ENCODE measurements at regions not wholly inside any gene's neighbourhood (a gene's known extent, or its start where the extent isn't known, plus 50 kb on each side); places are given as distances from the start of the nearest gene placed in this dataset.

- no peak for DNase-seq (ENCODE audit: low spot score)
- TF ChIP-seq CTCF (IDR thresholded peaks at IDR 0.05): no peak
- H3K4me1 ChIP-seq: no peaks in the 10 kb centered on the region
- H3K4me3 ChIP-seq: no peak overlapping the region
- H3K36me3 ChIP-seq: no peaks in the 10 kb centered on the region
- H3K9me3 ChIP-seq: no peaks in the 10 kb centered on the region
- no peak overlapping the region for H3K27ac ChIP-seq
- H3K27me3 ChIP-seq: no peaks in the 10 kb centered on the region
Measured at GRCh38 chr1:238980053-238980452, 406.3 kb upstream of the CHRM3 start.

DNA sequence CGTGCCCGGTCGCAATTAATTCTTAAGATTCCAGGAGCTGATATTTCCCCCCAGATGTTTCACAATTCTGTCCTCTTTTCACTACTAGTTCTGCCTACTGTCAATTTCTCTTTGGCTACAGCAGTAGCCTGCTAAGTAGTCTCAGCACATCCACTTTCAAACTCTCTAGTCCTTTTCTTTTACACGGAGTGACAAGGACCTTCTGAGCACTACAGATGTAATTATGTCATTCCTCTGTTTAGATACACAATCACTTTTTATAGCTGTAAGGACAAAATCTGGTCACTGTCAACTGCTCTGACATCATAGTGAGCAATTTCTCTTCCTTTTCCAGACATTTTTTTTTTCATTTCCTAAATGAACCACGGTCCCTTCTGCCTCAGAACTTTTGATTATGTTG lies 421.7 kb upstream of the CHRM3 start:
- Histone ChIP-seq H3K4me3 (no peak overlapping the region), H3K4me1 (no peaks in the 10 kb centered on the region), H3K27ac (no peak overlapping the region), H3K9me3 (no peaks in the 10 kb centered on the region), H3K27me3 (no peaks in the 10 kb centered on the region), H3K36me3 (no peaks in the 10 kb centered on the region)
- DNase-seq (ENCODE audit: low spot score): no peak
- no peak for TF ChIP-seq CTCF (IDR thresholded peaks at IDR 0.05)

DNA sequence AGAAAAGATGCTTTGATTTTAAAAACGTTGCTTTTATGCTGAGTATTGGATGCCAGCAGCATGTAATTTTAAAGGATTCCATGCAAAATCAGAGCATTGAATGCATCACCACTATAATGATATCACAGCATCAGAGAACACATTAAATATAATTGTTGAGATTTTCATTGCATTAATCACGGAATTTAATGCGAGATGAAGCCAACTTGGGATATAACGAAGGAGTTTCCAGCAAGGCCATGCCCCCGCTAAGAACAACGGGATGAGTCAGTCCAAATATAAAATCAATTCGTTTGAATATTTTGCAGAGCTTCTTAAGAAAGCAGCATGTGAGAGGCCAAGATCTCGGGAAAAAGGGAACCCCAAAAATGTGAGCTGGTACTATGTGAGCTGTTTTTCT lies 423.4 kb upstream of the CHRM3 start:
- no peak for DNase-seq (ENCODE audit: low spot score)
- H3K4me3 ChIP-seq: no peak overlapping the region
- TF ChIP-seq CTCF (IDR thresholded peaks at IDR 0.05): no peak
- H3K4me1 ChIP-seq: no peaks in the 10 kb centered on the region
- H3K9me3 ChIP-seq: no peaks in the 10 kb centered on the region
- H3K27me3 ChIP-seq: no peaks in the 10 kb centered on the region
- no peaks in the 10 kb centered on the region for H3K36me3 ChIP-seq
- H3K27ac ChIP-seq: no peak overlapping the region

DNA sequence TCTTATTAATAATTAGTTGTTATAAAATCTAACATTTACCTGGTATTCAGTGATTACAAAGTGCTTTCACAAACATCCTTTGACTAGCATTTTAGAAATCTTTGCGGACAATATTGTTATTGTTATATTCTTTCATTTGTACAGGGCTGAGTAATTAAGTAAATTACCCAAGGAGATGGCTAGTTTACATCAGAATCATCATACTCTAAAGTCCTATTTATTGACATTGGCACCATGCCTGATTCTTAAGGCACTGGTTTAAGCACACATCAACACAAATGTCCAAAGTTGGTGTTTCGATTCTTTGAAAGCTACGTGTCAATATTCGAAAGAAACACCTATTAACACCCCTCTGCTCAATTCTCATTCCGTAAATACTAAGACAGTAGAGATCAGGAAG lies 424.6 kb upstream of the CHRM3 start:
- no peak for DNase-seq (ENCODE audit: low spot score)
- no peak overlapping the region for H3K4me3 ChIP-seq
- no peaks in the 10 kb centered on the region for H3K9me3 ChIP-seq
- H3K27ac ChIP-seq: no peak overlapping the region
- H3K4me1 ChIP-seq: no peaks in the 10 kb centered on the region
- H3K36me3 ChIP-seq: no peaks in the 10 kb centered on the region
- TF ChIP-seq CTCF (IDR thresholded peaks at IDR 0.05): no peak
- H3K27me3 ChIP-seq: no peaks in the 10 kb centered on the region

- Histone ChIP-seq H3K27ac (no peak overlapping the region), H3K9me3 (no peaks in the 10 kb centered on the region), H3K4me3 (no peak overlapping the region), H3K27me3 (no peaks in the 10 kb centered on the region), H3K4me1 (no peaks in the 10 kb centered on the region), H3K36me3 (no peaks in the 10 kb centered on the region)
- no peak for TF ChIP-seq CTCF (IDR thresholded peaks at IDR 0.05)
- DNase-seq (ENCODE audit: low spot score): no peak
Measured at GRCh38 chr1:238960071-238960470, 426.3 kb upstream of the CHRM3 start.

DNA sequence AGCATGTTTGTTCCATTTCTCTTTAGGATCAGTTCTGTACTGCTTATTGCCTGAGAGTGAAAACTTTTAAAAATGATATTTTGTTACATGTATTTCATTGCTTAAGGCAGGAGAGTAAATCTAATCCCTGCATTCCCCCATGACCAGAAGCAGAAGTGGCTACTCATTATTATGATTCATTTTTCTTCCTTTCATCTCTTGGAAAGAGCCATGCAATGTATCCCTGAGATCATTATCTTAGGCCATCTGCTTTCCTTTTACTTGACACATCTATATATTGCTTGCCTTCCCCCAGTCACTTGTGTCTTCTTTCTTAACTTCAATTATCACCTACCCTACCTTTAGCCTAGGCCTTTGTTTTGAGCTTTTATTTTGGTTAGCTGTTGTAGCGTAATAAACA lies 430.4 kb upstream of the CHRM3 start:
- H3K36me3 ChIP-seq: no peaks in the 10 kb centered on the region
- H3K27me3 ChIP-seq: no peaks in the 10 kb centered on the region
- H3K9me3 ChIP-seq: no peaks in the 10 kb centered on the region
- no peak for TF ChIP-seq CTCF (IDR thresholded peaks at IDR 0.05)
- H3K27ac ChIP-seq: no peak overlapping the region
- H3K4me1 ChIP-seq: no peaks in the 10 kb centered on the region
- H3K4me3 ChIP-seq: no peak overlapping the region
- DNase-seq (ENCODE audit: low spot score): no peak
